Natural killer cell (primary cell): ENCODE measurements at regions not wholly inside any gene's neighbourhood (a gene's known extent, or its start where the extent isn't known, plus 50 kb on each side); places are given as distances from the start of the nearest gene placed in this dataset.

Experiments
- ATAC-seq, 3 donors: fragments of 150-1000 bp in 2 of 3; fragments of 200-7000 bp in 1 of 3; cut with Tn5 transposase; 1 replicate in 1 of 3; 2 replicates in 2 of 3; pipeline ENCODE4 v1.10.0; 2021; ENCODE audit warnings: mild to moderate bottlenecking in 2 of 3, moderate library complexity in 2 of 3
- DNase-seq, 2 donors: peaks; one replicate each; pipeline versions ENCODE4 v3.0.0 to v3.0.0-alpha.2; 2013 to 2021; ENCODE audit warnings: mixed read lengths in 1 of 2
- H3K27ac ChIP-seq: one replicate; pipeline ENCODE4 v1.5.1; 2013; ENCODE audit warnings: mild to moderate bottlenecking, low read length
- H3K27me3 ChIP-seq: one replicate; pipeline ENCODE4 v1.6.1; 2013; ENCODE audit warnings: low read length; ENCODE audit not compliant: control insufficient read depth, insufficient read depth
- H3K36me3 ChIP-seq: one replicate; pipeline ENCODE4 v1.6.1; 2013; ENCODE audit warnings: low read length; ENCODE audit not compliant: control insufficient read depth, insufficient read depth
- H3K4me1 ChIP-seq: one replicate; pipeline ENCODE4 v1.6.1; 2013; ENCODE audit warnings: low read length; ENCODE audit not compliant: control insufficient read depth, insufficient read depth
- H3K4me3 ChIP-seq: one replicate; pipeline ENCODE4 v1.5.1; 2013; ENCODE audit warnings: low read length
- H3K9me3 ChIP-seq: one replicate; pipeline ENCODE4 v1.6.1; 2013; ENCODE audit warnings: low read length; ENCODE audit not compliant: control insufficient read depth, insufficient read depth
- H3K27ac Mint-ChIP-seq, 2 donors: one replicate each; pipeline ENCODE4 v1.8.0; 2022; ENCODE audit warnings: mild to moderate bottlenecking in 2 of 2, mixed read lengths in 2 of 2, moderate library complexity in 1 of 2
- H3K27me3 Mint-ChIP-seq, 2 donors: one replicate each; pipeline ENCODE4 v1.8.0; 2022; ENCODE audit warnings: low read depth in 2 of 2, mixed read lengths in 2 of 2
- H3K36me3 Mint-ChIP-seq: one replicate; pipeline ENCODE4 v1.8.0; 2022; ENCODE audit warnings: mixed read lengths
- H3K4me1 Mint-ChIP-seq, 2 donors: one replicate each; pipeline ENCODE4 v1.8.0; 2022; ENCODE audit warnings: mixed read lengths in 2 of 2
- H3K4me3 Mint-ChIP-seq: one replicate; pipeline ENCODE4 v1.8.0; 2022; ENCODE audit warnings: mild to moderate bottlenecking, moderate library complexity, mixed read lengths
- H3K9me3 Mint-ChIP-seq, 2 donors: one replicate each; pipeline ENCODE4 v1.8.0; 2022; ENCODE audit warnings: mixed read lengths in 2 of 2
- WGBS: methylation state at CpG from one replicate; pipeline ENCODE4 v1.1.7; 2013; ENCODE audit warnings: missing lambda C conversion rate; ENCODE audit not compliant: insufficient coverage; 5-methylcytosine and 5-hydroxymethylcytosine counted together
- intact Hi-C: fragments of 100-400 bp; cut with micrococcal nuclease; formaldehyde crosslinking; loops from one replicate; pipeline ENCODE4 v1.14.2; 2022
- TF ChIP-seq, protein P1 (sequence below): fragments of 200-600 bp; IDR thresholded peaks from one replicate; pipeline ENCODE4 v1.8.0; 2022; ENCODE audit warnings: antibody characterized with exemption

DNA sequence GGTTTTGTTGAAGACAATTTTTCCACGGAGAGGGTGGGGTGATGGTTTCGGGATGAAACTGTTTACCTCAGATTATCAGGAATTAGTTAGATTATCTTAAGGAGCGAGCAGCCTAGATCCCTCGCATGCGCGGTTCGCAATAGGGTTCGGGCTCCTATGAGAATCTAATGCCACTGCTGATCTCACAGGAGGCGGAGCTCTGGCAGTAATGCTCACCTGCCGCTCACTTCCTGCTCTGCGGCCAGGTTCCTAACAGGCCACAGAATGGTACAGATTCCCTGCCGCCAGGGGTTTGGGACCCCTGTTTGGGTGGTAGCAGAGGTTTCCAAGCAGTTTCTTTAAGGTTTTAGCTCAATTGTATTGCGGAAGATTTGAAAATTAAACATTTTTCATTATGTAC is 439.8 kb upstream of the OR4E1 start:
- ATAC-seq (no peak), DNase-seq (peak in 1 of 2 donors; percentile 50)
- peaks cover 20 to 40% of the 10 kb centered on the region in 2 donors for H3K27me3 Mint-ChIP-seq
- no peaks in the 10 kb centered on the region for H3K9me3 Mint-ChIP-seq
- 91% methylated on average over 13 of the region's 13 CpGs for WGBS
- no peaks in the 10 kb centered on the region for H3K4me1 Mint-ChIP-seq
- peaks cover 8% of the 10 kb centered on the region for H3K27me3 ChIP-seq
- no peaks in the 10 kb centered on the region for H3K9me3 ChIP-seq
- no peak overlapping the region for H3K27ac ChIP-seq
- H3K4me3 ChIP-seq, result no peak overlapping the region
- H3K4me1 ChIP-seq, result no peaks in the 10 kb centered on the region
- H3K36me3 ChIP-seq, result no peaks in the 10 kb centered on the region
- no peak overlapping the region for H3K4me3 Mint-ChIP-seq
- TF ChIP-seq, protein P1, sequence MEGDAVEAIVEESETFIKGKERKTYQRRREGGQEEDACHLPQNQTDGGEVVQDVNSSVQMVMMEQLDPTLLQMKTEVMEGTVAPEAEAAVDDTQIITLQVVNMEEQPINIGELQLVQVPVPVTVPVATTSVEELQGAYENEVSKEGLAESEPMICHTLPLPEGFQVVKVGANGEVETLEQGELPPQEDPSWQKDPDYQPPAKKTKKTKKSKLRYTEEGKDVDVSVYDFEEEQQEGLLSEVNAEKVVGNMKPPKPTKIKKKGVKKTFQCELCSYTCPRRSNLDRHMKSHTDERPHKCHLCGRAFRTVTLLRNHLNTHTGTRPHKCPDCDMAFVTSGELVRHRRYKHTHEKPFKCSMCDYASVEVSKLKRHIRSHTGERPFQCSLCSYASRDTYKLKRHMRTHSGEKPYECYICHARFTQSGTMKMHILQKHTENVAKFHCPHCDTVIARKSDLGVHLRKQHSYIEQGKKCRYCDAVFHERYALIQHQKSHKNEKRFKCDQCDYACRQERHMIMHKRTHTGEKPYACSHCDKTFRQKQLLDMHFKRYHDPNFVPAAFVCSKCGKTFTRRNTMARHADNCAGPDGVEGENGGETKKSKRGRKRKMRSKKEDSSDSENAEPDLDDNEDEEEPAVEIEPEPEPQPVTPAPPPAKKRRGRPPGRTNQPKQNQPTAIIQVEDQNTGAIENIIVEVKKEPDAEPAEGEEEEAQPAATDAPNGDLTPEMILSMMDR, result no peak
- no peaks in the 10 kb centered on the region for H3K36me3 Mint-ChIP-seq
- intact Hi-C loops, result no loop called here
- no peak overlapping the region for H3K27ac Mint-ChIP-seq

GRCh38 chr14:22112004-22112403 is 438.4 kb upstream of the OR4E1 start:
- no peak overlapping the region for H3K27ac Mint-ChIP-seq
- no peaks in the 10 kb centered on the region for H3K9me3 Mint-ChIP-seq
- Histone ChIP-seq H3K4me3 (no peak overlapping the region), H3K9me3 (no peaks in the 10 kb centered on the region), H3K4me1 (no peaks in the 10 kb centered on the region), H3K36me3 (no peaks in the 10 kb centered on the region), H3K27ac (no peak overlapping the region), H3K27me3 (peaks cover 4% of the 10 kb centered on the region)
- H3K27me3 Mint-ChIP-seq, result peaks cover 9 to 31% of the 10 kb centered on the region in 2 donors
- no peak overlapping the region for H3K4me3 Mint-ChIP-seq
- H3K36me3 Mint-ChIP-seq, result no peaks in the 10 kb centered on the region
- TF ChIP-seq, protein P1, result peak; percentile 66
- H3K4me1 Mint-ChIP-seq, result no peaks in the 10 kb centered on the region
- WGBS, result 77% methylated on average over 1 of the region's 3 CpGs
- intact Hi-C loops, result no loop called here
- DNase-seq (peak; percentile 17 to 68), ATAC-seq (peak in 1 of 3 donors; percentile 64)

DNA sequence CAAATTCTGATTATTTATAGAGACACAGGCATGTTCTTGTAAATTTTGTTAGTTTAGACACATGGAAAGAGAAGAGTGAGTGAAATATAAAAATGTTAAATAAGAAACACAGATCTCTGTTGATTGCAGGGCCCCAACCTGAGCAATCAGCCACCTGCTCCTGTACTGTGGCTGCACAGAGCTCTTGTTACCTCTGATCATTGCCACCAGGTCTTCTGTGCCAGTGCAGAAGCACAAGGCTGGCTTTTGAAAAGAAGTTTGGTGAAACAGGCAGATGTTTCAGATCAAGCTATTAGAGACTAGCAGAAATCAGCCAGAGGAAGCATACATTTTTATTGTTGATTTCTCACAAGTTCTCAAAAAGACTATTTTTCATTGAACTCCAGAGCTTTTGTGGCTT is 434.1 kb upstream of the OR4E1 start:
- DNase-seq, result no peak

More for the DNA sequence above, 434.1 kb upstream of the OR4E1 start:
- H3K4me1 ChIP-seq, result no peaks in the 10 kb centered on the region
- no peaks in the 10 kb centered on the region for H3K9me3 Mint-ChIP-seq
- no peak overlapping the region for H3K4me3 Mint-ChIP-seq
- no peak for ATAC-seq
- intact Hi-C loops, result no loop called here
- H3K27ac Mint-ChIP-seq, result no peak overlapping the region
- no peaks in the 10 kb centered on the region for H3K36me3 Mint-ChIP-seq
- H3K27me3 Mint-ChIP-seq, result peaks cover 14 to 19% of the 10 kb centered on the region in 2 donors
- no peaks in the 10 kb centered on the region for H3K36me3 ChIP-seq
- TF ChIP-seq, protein P1, result no peak
- H3K9me3 ChIP-seq, result no peaks in the 10 kb centered on the region
- H3K4me1 Mint-ChIP-seq, result peaks cover 7 to 8% of the 10 kb centered on the region in 2 donors
- H3K4me3 ChIP-seq, result no peak overlapping the region
- H3K27ac ChIP-seq, result no peak overlapping the region
- peaks cover 2% of the 10 kb centered on the region for H3K27me3 ChIP-seq
